Neural progenitor cell (in vitro differentiated cells): ENCODE measurements at regions not wholly inside any gene's neighbourhood (a gene's known extent, or its start where the extent isn't known, plus 50 kb on each side); places are given as distances from the start of the nearest gene placed in this dataset.

ENCODE experiments used
- EZH2 ChIP-seq: fragments of 200-600 bp; sonication (generic); IDR thresholded peaks from 2 replicates; pipeline ENCODE4 v1.6.1; 2017; ENCODE audit warnings: antibody characterized with exemption, mild to moderate bottlenecking, moderate library complexity
- EZH2phosphoT487 ChIP-seq: fragments of 200-600 bp; sonication (generic); IDR thresholded peaks from 2 replicates; pipeline ENCODE4 v1.6.1; 2017; ENCODE audit warnings: antibody characterized with exemption
- TF ChIP-seq, protein P1 (sequence below): fragments of 200-600 bp; sonication (generic); IDR thresholded peaks from 2 replicates; pipeline ENCODE4 v1.5.1; 2017; ENCODE audit warnings: antibody characterized with exemption, mild to moderate bottlenecking

DNA sequence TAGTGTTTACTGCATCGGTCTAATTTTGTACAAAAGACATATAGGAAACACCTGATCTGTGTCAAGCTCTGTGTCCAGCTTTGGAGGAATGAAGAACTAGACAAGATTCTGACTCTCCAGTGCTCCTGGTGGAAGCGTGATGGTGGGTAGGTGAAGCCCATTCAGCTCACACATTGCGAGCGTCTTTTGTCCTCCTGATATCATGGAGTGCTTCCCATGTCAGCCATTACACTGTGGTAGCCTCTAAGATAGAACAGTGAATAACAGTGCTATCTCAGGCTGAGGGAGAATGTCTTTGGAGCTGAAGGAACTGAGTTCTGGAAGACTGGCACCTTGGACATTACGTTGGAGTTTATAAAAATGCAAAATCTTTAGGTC, 350.2 kb downstream of the CYRIA start:
- TF ChIP-seq, protein P1, sequence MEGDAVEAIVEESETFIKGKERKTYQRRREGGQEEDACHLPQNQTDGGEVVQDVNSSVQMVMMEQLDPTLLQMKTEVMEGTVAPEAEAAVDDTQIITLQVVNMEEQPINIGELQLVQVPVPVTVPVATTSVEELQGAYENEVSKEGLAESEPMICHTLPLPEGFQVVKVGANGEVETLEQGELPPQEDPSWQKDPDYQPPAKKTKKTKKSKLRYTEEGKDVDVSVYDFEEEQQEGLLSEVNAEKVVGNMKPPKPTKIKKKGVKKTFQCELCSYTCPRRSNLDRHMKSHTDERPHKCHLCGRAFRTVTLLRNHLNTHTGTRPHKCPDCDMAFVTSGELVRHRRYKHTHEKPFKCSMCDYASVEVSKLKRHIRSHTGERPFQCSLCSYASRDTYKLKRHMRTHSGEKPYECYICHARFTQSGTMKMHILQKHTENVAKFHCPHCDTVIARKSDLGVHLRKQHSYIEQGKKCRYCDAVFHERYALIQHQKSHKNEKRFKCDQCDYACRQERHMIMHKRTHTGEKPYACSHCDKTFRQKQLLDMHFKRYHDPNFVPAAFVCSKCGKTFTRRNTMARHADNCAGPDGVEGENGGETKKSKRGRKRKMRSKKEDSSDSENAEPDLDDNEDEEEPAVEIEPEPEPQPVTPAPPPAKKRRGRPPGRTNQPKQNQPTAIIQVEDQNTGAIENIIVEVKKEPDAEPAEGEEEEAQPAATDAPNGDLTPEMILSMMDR = no peak
- TF ChIP-seq EZH2 (no peak), EZH2phosphoT487 (no peak)
